Panc1 (cell line): ENCODE measurements at regions not wholly inside any gene's neighbourhood (a gene's known extent, or its start where the extent isn't known, plus 50 kb on each side); places are given as distances from the start of the nearest gene placed in this dataset.

ENCODE experiments used
- CTCF ChIP-seq: fragments of 450-650 bp; IDR thresholded peaks from 2 replicates; pipeline ENCODE4 v1.5.1; 2017; ENCODE audit warnings: mild to moderate bottlenecking
- POLR2AphosphoS5 ChIP-seq: IDR thresholded peaks from 2 replicates; pipeline ENCODE4 v1.6.1; 2012; ENCODE audit warnings: mild to moderate bottlenecking, low read depth, low read length, moderate library complexity
- REST ChIP-seq, 2 experiments: IDR thresholded peaks; 2 replicates each; pipeline ENCODE4 v1.6.1; 2011 to 2012; ENCODE audit warnings: low read depth in 2 of 2, control low read depth in 1 of 2, low read length in 1 of 2, mild to moderate bottlenecking in 1 of 2, moderate library complexity in 1 of 2; ENCODE audit not compliant: insufficient read depth in 1 of 2
- SIN3A ChIP-seq: IDR thresholded peaks from 2 replicates; pipeline ENCODE4 v1.6.1; 2012; ENCODE audit warnings: low read depth, mild to moderate bottlenecking, low read length, moderate library complexity, borderline replicate concordance; ENCODE audit not compliant: insufficient read depth

GRCh38 chr5:72040513-72040912 lies 66.8 kb upstream of the MAP1B start:
- TF ChIP-seq POLR2AphosphoS5 (no peak), CTCF (no peak), SIN3A (no peak), REST (IDR thresholded peaks at IDR 0.05; ENCODE audit: insufficient read depth in 1 of 2, low read depth in 2 of 2, low read length in 1 of 2) (no peak)
